Karpas-422 (cell line): ENCODE measurements at regions not wholly inside any gene's neighbourhood (a gene's known extent, or its start where the extent isn't known, plus 50 kb on each side); places are given as distances from the start of the nearest gene placed in this dataset.
"Not testable (repeated sequence)": the region's sequence is repeated elsewhere in the genome, so short reads cannot be mapped to it uniquely, and the experiment has no call there.

Experiments used
- DNase-seq: peaks from one replicate; pipeline ENCODE4 v3.0.0-alpha.2; 2015
- H2AFZ ChIP-seq: fragments of 200-600 bp; sonication (generic); 2 replicates; pipeline ENCODE4 v1.6.1; 2014; ENCODE audit warnings: antibody characterized with exemption, low read length, mixed read lengths
- H3K27ac ChIP-seq: fragments of 200-600 bp; sonication (generic); 2 replicates; pipeline ENCODE4 v1.5.1; 2014; ENCODE audit warnings: mild to moderate bottlenecking, low read length, moderate library complexity
- H3K27me3 ChIP-seq: fragments of 200-600 bp; sonication (generic); 2 replicates; pipeline ENCODE4 v1.6.1; 2014; ENCODE audit warnings: low read length, mixed read lengths
- H3K36me3 ChIP-seq: fragments of 200-600 bp; sonication (generic); 2 replicates; pipeline ENCODE4 v1.6.1; 2014; ENCODE audit warnings: low read length, mixed read lengths; ENCODE audit not compliant: insufficient read depth
- H3K4me1 ChIP-seq: fragments of 200-600 bp; sonication (generic); 2 replicates; pipeline ENCODE4 v1.6.1; 2014; ENCODE audit warnings: mild to moderate bottlenecking, low read length, mixed read lengths
- H3K4me2 ChIP-seq: fragments of 200-600 bp; sonication (generic); 2 replicates; pipeline ENCODE4 v1.6.1; 2014; ENCODE audit warnings: low read length, low read depth, mild to moderate bottlenecking; ENCODE audit not compliant: poor library complexity, severe bottlenecking
- H3K4me3 ChIP-seq: fragments of 200-600 bp; sonication (generic); 2 replicates; pipeline ENCODE4 v1.5.1; 2014; ENCODE audit warnings: mild to moderate bottlenecking, antibody characterized with exemption, low read length, mixed read lengths
- H3K79me2 ChIP-seq: fragments of 200-600 bp; sonication (generic); 2 replicates; pipeline ENCODE4 v1.6.1; 2014; ENCODE audit warnings: mild to moderate bottlenecking, low read length, mixed read lengths
- H3K9ac ChIP-seq: fragments of 200-600 bp; sonication (generic); 2 replicates; pipeline ENCODE4 v1.6.0; 2014; ENCODE audit warnings: low read length
- H3K9me2 ChIP-seq: fragments of 200-600 bp; sonication (generic), shearing (Covaris generic); replicated peaks from 2 replicates; pipeline ENCODE4 v1.6.0; 2014; ENCODE audit warnings: mild to moderate bottlenecking, low read length, moderate library complexity; ENCODE audit not compliant: insufficient read depth
- H3K9me3 ChIP-seq: fragments of 300-700, 200-600 bp; sonication (generic); 2 replicates; pipeline ENCODE4 v1.6.1; 2014; ENCODE audit warnings: low read length, mixed read lengths
- H4K20me1 ChIP-seq: fragments of 200-600 bp; sonication (generic); 2 replicates; pipeline ENCODE4 v1.6.1; 2014; ENCODE audit warnings: mild to moderate bottlenecking, antibody characterized with exemption, low read length, low read depth; ENCODE audit not compliant: insufficient read depth

DNA sequence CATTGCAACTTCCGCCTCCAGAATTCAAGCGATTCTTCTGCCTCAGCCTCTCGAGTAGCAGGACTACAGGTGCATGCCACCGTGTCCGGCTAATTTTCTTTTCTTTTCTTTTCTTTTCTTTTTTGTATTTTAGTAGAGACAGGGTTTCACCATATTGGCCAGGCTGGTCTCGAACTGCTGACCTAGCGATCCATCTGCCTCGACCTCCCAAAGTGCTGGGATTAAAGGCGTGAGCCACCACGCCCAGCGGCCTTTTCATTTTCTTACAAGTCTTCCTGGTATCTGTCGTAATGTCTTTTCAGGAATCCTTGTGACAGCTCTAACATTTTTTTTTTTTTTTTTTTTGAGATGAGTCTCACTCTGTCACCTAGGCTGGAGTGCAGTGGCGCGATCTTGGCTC lies 66.4 kb upstream of the EDAR start:
- H3K9me2 ChIP-seq, result no peaks in the 10 kb centered on the region
- no peak overlapping the region for H3K27ac ChIP-seq
- H2AFZ ChIP-seq, result no peak overlapping the region
- no peak overlapping the region for H3K9ac ChIP-seq
- 0 out of 2 replicates have a peak, but pooled peaks cover 3% of the 10 kb centered on the region for H3K4me1 ChIP-seq
- H3K9me3 ChIP-seq, result no peaks in the 10 kb centered on the region
- H4K20me1 ChIP-seq, result no peaks in the 10 kb centered on the region
- H3K79me2 ChIP-seq, result no peaks in the 10 kb centered on the region
- H3K27me3 ChIP-seq, result no peaks in the 10 kb centered on the region
- H3K4me2 ChIP-seq, result no peak overlapping the region
- H3K36me3 ChIP-seq, result no peaks in the 10 kb centered on the region
- no peak overlapping the region for H3K4me3 ChIP-seq
- DNase-seq, result no peak

DNA sequence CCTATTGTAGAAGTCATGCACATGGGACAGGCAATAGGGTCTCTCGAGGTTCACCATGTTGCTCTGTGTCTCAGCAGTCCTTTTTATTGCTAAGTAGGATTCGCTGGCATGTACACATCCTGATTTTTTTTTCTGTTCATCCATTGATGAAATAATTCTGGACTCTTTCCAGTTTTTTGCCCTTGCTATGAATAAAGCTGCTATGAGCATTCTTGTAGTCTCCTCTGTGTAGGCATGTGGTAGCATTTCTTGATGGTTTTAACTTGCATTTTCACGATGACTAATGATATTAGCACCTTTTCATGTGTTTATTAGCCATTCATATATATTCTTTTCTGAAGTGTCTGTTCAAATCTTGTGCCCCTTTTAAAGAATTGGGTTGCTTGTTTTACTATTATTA lies 65.8 kb upstream of the EDAR start:
- DNase-seq, result no peak
- Histone ChIP-seq H3K9me3 (no peaks in the 10 kb centered on the region), H3K4me2 (no peak overlapping the region), H3K79me2 (no peaks in the 10 kb centered on the region), H3K36me3 (no peaks in the 10 kb centered on the region), H3K9ac (no peak overlapping the region), H4K20me1 (no peaks in the 10 kb centered on the region), H3K27ac (no peak overlapping the region), H3K9me2 (no peaks in the 10 kb centered on the region), H3K4me1 (0 out of 2 replicates have a peak, but pooled peaks cover 3% of the 10 kb centered on the region), H3K27me3 (no peaks in the 10 kb centered on the region), H2AFZ (no peak overlapping the region), H3K4me3 (no peak overlapping the region)

DNA sequence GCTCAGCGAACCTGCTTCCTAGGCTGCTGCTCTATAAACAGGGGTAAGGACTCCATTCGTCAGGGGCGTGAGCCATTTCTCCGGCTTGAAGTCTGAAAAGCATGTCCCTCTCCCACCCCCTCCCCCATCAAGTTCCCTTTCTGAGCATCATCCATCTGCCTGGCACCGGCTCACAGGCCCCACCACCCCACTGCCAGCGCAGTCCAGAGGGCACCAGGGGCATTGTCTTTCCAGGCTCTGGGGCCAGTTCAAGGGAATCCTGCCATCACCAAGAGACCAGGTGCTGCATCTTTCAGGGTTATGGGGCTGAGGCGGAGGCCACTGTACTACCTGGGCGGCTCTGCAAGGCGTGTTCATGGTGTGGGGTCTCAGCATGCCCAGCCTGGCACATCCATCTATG lies 64.7 kb upstream of the EDAR start:
- Histone ChIP-seq H3K9me2 (no peaks in the 10 kb centered on the region), H3K9me3 (no peaks in the 10 kb centered on the region), H4K20me1 (no peaks in the 10 kb centered on the region), H3K36me3 (no peaks in the 10 kb centered on the region), H3K4me2 (no peak overlapping the region), H3K27ac (no peak overlapping the region), H2AFZ (no peak overlapping the region), H3K79me2 (no peaks in the 10 kb centered on the region), H3K27me3 (no peaks in the 10 kb centered on the region), H3K4me1 (0 out of 2 replicates have a peak, but pooled peaks cover 3% of the 10 kb centered on the region), H3K4me3 (no peak overlapping the region), H3K9ac (no peak overlapping the region)
- DNase-seq, result no peak

DNA sequence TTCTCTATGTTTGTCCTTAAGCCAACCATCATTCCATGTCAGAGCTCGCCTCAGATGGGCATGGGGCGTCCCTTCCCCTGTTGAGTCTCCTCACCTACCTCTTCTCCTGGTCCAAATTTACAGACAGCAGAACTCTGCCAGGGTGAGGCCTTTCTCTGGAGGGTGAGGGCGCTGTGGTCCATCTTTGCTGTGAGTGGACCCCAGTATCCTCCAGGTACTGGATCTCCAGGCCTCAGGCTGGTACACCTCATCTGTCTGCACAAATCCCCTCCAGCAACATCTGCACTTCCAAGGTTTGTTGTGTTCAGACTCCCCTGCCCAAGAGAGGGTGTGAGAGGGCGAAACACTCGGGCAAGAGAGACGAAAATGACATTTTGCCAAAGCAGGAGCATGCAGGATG lies 63.9 kb upstream of the EDAR start:
- Histone ChIP-seq H3K4me2 (no peak overlapping the region), H3K9me3 (no peaks in the 10 kb centered on the region), H3K79me2 (no peaks in the 10 kb centered on the region), H4K20me1 (no peaks in the 10 kb centered on the region), H2AFZ (no peak overlapping the region), H3K36me3 (no peaks in the 10 kb centered on the region), H3K27me3 (no peaks in the 10 kb centered on the region), H3K9ac (no peak overlapping the region), H3K9me2 (no peaks in the 10 kb centered on the region), H3K4me3 (no peak overlapping the region), H3K27ac (no peak overlapping the region), H3K4me1 (0 out of 2 replicates have a peak, but pooled peaks cover 3% of the 10 kb centered on the region)
- no peak for DNase-seq

DNA sequence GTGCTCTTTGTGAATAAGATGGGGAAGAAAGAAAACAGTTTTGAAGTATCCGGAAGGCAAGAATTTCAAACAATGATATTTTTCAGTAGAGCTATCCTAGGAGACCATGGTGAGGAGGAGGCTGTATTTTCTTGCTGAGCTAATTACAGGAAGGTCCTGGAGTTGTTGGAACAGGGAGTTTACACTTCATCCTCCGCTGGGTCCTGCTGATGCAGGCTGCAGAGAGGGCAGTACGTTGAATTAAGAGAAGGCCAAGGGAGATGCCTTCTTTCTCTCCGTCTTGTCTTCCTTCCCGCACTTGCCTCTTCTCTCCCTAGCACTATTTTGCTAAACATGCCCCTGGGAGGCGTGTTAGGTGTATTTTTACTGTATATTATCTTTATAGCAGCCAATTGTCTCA lies 60.0 kb upstream of the EDAR start:
- Histone ChIP-seq H3K27me3 (no peaks in the 10 kb centered on the region), H3K4me3 (no peak overlapping the region), H3K36me3 (no peaks in the 10 kb centered on the region), H4K20me1 (no peaks in the 10 kb centered on the region), H2AFZ (no peak overlapping the region), H3K79me2 (no peaks in the 10 kb centered on the region), H3K4me1 (no peaks in the 10 kb centered on the region), H3K4me2 (no peak overlapping the region), H3K9me3 (no peaks in the 10 kb centered on the region), H3K27ac (no peak overlapping the region), H3K9me2 (no peaks in the 10 kb centered on the region), H3K9ac (no peak overlapping the region)
- no peak for DNase-seq

DNA sequence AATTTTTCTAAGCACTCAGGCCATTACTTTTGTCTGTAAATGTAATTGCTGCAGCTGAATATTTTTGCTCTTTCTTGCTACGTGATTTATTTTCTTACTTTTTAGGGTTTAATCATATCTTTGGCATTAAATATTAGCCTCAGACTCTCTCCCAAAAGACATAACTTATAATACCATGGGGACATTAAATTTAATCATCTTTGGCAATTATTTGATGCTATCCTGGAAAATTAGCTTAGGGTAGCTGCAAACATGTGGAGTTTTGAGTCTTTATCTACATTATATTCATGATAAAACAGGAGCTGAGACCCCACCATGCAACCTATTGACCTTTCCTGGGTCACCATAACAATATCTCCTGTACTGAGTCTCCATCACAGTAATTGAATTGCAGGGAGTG lies 59.1 kb upstream of the EDAR start:
- DNase-seq, result no peak
- no peaks in the 10 kb centered on the region for H3K27me3 ChIP-seq
- no peak overlapping the region for H3K27ac ChIP-seq

DNA sequence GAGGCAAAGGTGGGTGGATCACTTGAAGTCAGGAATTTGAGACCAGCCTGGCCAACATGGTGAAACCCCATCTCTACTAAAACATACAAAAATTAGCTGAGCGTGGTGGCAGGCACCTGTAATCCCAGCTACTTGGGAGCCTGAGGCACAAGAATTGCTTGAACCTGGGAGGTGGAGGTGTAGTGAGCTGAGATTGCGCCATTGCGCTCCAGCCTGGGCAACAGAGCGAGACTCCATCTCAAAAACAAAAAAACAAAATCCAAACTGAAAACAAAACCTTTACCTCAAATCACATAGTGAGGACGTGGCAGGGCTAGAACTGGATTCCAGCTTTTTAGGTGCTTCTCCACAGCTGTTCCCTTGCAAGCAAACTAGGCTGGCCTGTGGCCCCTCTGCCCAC lies 58.5 kb upstream of the EDAR start:
- H3K9me2 ChIP-seq, H4K20me1 ChIP-seq, H2AFZ ChIP-seq, H3K4me2 ChIP-seq, H3K27me3 ChIP-seq, H3K4me3 ChIP-seq, H3K4me1 ChIP-seq, H3K27ac ChIP-seq, H3K9ac ChIP-seq, DNase-seq, H3K36me3 ChIP-seq, H3K9me3 ChIP-seq, H3K79me2 ChIP-seq: not testable (repeated sequence)

More for the DNA sequence above, 59.1 kb upstream of the EDAR start:
- Histone ChIP-seq H3K4me2 (no peak overlapping the region), H3K4me1 (no peaks in the 10 kb centered on the region), H3K9ac (no peak overlapping the region), H2AFZ (no peak overlapping the region), H3K79me2 (no peaks in the 10 kb centered on the region), H3K36me3 (no peaks in the 10 kb centered on the region), H3K9me2 (no peaks in the 10 kb centered on the region), H3K9me3 (no peaks in the 10 kb centered on the region), H3K4me3 (no peak overlapping the region), H4K20me1 (no peaks in the 10 kb centered on the region)

DNA sequence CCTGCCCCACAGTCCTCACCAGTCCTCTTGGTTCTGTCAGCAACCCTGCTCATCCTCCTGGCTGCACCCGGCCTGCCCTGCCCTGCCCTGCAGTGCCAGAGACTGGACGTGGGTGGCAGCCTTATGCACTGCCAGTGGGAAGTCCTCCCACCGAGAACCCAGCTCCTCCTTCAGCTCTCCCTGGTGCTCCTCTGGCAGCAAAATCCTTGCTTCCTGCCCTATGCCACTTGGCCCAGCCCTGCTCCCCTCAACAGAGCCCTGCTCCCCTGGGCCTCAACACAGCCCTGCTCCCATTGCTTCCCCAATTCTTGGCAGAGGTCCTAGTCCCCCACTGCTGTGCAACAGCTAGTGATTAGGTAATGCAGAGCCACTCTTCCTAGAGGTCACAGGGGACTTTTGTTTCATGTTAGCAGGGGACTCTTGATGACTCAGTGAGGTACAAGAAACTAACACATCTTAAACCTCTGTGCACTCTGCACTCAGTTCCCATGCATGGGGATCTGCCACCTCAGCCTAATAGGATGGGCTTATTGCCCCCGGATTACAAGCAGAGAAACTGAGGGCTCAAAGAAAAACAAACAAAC lies 58.0 kb upstream of the EDAR start:
- Histone ChIP-seq H3K36me3 (no peaks in the 10 kb centered on the region), H3K4me2 (no peak overlapping the region), H3K4me3 (no peak overlapping the region), H3K27me3 (no peaks in the 10 kb centered on the region), H3K27ac (no peak overlapping the region), H3K4me1 (no peaks in the 10 kb centered on the region), H2AFZ (no peak overlapping the region), H4K20me1 (no peaks in the 10 kb centered on the region), H3K9me3 (no peaks in the 10 kb centered on the region), H3K79me2 (no peaks in the 10 kb centered on the region), H3K9ac (no peak overlapping the region), H3K9me2 (no peaks in the 10 kb centered on the region)
- DNase-seq, result no peak

DNA sequence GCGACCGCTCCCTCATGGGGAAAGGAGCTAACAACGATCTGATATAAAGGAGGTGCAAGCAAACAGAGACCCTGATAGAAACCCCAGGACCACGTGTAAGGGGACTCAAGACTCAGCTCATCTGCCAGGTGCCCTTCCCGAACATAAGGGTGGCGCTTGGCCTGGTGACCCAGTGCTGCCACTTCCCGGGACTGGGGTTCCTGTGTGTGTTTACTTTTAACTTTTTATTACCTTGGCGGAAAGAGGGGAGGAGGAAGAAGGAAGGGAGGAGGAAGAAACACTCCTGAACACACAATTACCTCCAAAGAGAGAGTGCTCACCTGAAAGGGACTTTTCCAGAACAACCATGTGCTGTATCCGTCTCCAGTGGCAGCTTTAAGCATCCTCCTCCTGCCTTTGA lies 56.5 kb upstream of the EDAR start:
- H3K4me1 ChIP-seq, result no peaks in the 10 kb centered on the region
- no peaks in the 10 kb centered on the region for H3K9me2 ChIP-seq
- no peak overlapping the region for H3K4me3 ChIP-seq
- H4K20me1 ChIP-seq, result no peaks in the 10 kb centered on the region
- H3K36me3 ChIP-seq, result no peaks in the 10 kb centered on the region
- H3K9ac ChIP-seq, result no peak overlapping the region
- H3K27me3 ChIP-seq, result no peaks in the 10 kb centered on the region
- H3K4me2 ChIP-seq, result no peak overlapping the region
- no peaks in the 10 kb centered on the region for H3K79me2 ChIP-seq
- H2AFZ ChIP-seq, result no peak overlapping the region
- no peaks in the 10 kb centered on the region for H3K9me3 ChIP-seq
- peak; percentile 32 for DNase-seq
- no peak overlapping the region for H3K27ac ChIP-seq
